A172 (cell line): ENCODE measurements at regions not wholly inside any gene's neighbourhood (a gene's known extent, or its start where the extent isn't known, plus 50 kb on each side); places are given as distances from the start of the nearest gene placed in this dataset.
A peak's percentile ranks its signal among the peaks of the same experiment; 100 is the strongest.
"Not testable (repeated sequence)": the region's sequence is repeated elsewhere in the genome, so short reads cannot be mapped to it uniquely, and the experiment has no call there.

Source experiments
- DNase-seq: peaks from one replicate; pipeline ENCODE4 v3.0.0-alpha.2; 2015; ENCODE audit warnings: low spot score

GRCh38 chr2:208799397-208799796 lies 392.8 kb downstream of the PTH2R start:
- DNase-seq, result no peak

- not testable (repeated sequence) for DNase-seq
These were observed 394.3 kb downstream of the PTH2R start for GRCh38 chr2:208800887-208801286.

- peak; percentile 17 for DNase-seq
These were observed 401.2 kb downstream of the PTH2R start for GRCh38 chr2:208807756-208808155.

- DNase-seq, result not testable (repeated sequence)
These were observed 405.3 kb downstream of the PTH2R start for GRCh38 chr2:208811885-208812284.

GRCh38 chr2:208819190-208819589 lies 412.6 kb downstream of the PTH2R start:
- DNase-seq, result no peak

- DNase-seq, result peak; percentile 35
These were observed 413.6 kb downstream of the PTH2R start for GRCh38 chr2:208820014-208820688.

GRCh38 chr2:208827109-208827508 lies 420.5 kb downstream of the PTH2R start:
- no peak for DNase-seq

GRCh38 chr2:208827549-208828221 lies 421.1 kb downstream of the PTH2R start:
- DNase-seq, result no peak

GRCh38 chr2:208830203-208830602 lies 423.6 kb downstream of the PTH2R start:
- DNase-seq, result no peak

GRCh38 chr2:208847651-208848050 lies 441.1 kb downstream of the PTH2R start:
- DNase-seq, result no peak

GRCh38 chr2:208854717-208855116 lies 448.1 kb downstream of the PTH2R start:
- no peak for DNase-seq

- DNase-seq, result no peak
These were observed 460.8 kb downstream of the PTH2R start for GRCh38 chr2:208867374-208867773.

GRCh38 chr2:208872591-208872990 lies 466.0 kb downstream of the PTH2R start:
- DNase-seq, result peak; percentile 6

- DNase-seq, result no peak
These were observed 473.1 kb downstream of the PTH2R start for GRCh38 chr2:208879666-208880065.

- no peak for DNase-seq
These were observed 473.6 kb downstream of the PTH2R start for GRCh38 chr2:208880171-208880570.

- DNase-seq, result no peak
These were observed 483.9 kb downstream of the PTH2R start for GRCh38 chr2:208890486-208890885.

GRCh38 chr2:208892203-208892602 lies 485.6 kb downstream of the PTH2R start:
- DNase-seq, result no peak

- DNase-seq, result no peak
These were observed 499.7 kb downstream of the PTH2R start for GRCh38 chr2:208906330-208906729.

GRCh38 chr2:208915401-208915800 lies 508.4 kb upstream of the MAP2 start:
- DNase-seq, result no peak

- no peak for DNase-seq
These were observed 507.0 kb upstream of the MAP2 start for GRCh38 chr2:208916881-208917280.

- DNase-seq, result not testable (repeated sequence)
These were observed 502.5 kb upstream of the MAP2 start for GRCh38 chr2:208921358-208921757.

GRCh38 chr2:208927867-208928266 lies 496.0 kb upstream of the MAP2 start:
- DNase-seq, result no peak

GRCh38 chr2:208929139-208929864 lies 494.5 kb upstream of the MAP2 start:
- peak; percentile 56 for DNase-seq
